ENCODE measurements at regions not wholly inside any gene's neighbourhood (a gene's known extent, or its start where the extent isn't known, plus 50 kb on each side); places are given as distances from the start of the nearest gene placed in this dataset.

DNA sequence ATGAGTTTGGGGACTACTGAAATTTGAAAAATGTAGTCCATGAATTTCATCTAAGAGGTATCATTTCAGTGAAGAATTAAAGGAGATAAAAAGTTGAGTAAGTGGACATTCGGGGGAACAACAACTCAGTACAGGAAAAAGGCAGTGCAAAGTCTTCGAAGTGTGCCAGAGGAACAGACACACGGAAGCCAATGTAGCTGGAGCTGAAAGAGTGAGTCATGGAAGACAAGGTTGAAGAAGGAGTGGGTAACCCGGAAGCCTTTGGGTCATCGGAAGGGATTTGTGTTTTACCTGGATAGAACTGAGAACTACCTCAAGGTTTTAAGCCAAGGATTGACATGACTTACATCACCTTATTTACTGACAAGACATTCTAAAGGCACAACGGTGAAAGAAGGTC, 733.4 kb downstream of the NCAM2 start:
- ATAC-seq (no peak), DNase-seq (no peak)
- Histone ChIP-seq H3K4me1 (no peaks in the 10 kb centered on the region), H3K27ac (no peak overlapping the region), H3K9me3 (peaks cover 0 to 7% (median 0%) of the 10 kb centered on the region in 12 donors), H3K4me3 (no peak overlapping the region), H3K27me3 (no peaks in the 10 kb centered on the region), H3K36me3 (no peaks in the 10 kb centered on the region)
- no peak for TF ChIP-seq CTCF (IDR thresholded peaks at IDR 0.05)
- intact Hi-C loops (cut with DNase I), result no loop called here
- 83 to 91% (median 85%) methylated on average over 6 of the region's 6 CpGs for WGBS, 4 donors

DNA sequence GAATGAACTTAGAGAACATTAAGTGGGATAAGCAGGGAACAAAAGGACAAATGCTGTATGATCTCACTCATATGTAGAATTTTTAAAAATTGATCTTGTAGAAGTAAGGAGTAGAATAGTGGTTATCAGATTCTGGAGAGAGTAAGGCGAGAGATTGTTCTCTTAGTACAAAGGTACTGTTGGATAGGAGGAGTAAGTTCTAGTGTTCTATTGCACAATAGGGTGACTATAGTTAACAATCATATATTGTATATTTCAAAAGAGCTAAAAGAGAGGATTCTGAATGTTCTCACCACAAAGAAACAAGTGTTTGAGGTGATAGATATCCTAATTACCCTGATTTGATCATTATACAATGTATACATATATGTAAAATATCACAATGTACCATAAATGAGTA, 735.9 kb downstream of the NCAM2 start:
- Histone ChIP-seq H3K27me3 (no peaks in the 10 kb centered on the region), H3K4me3 (no peak overlapping the region), H3K4me1 (no peaks in the 10 kb centered on the region), H3K9me3 (peaks cover 0 to 3% (median 0%) of the 10 kb centered on the region in 12 donors), H3K27ac (no peak overlapping the region), H3K36me3 (no peaks in the 10 kb centered on the region)
- intact Hi-C loops (cut with DNase I), result no loop called here
- ATAC-seq (no peak), DNase-seq (no peak)
- 80 to 88% (median 83%) methylated on average over 1 of the region's 1 CpG for WGBS, 4 donors
- TF ChIP-seq POLR2A (IDR thresholded peaks at IDR 0.05) (no peak), CTCF (IDR thresholded peaks at IDR 0.05) (no peak)

- peaks cover 0 to 3% (median 0%) of the 10 kb centered on the region in 12 donors for H3K9me3 ChIP-seq
- intact Hi-C loops (cut with DNase I), result no loop called here
- no peak overlapping the region for H3K4me3 ChIP-seq
- no peak for ATAC-seq
- DNase-seq, result no peak
- no peak for TF ChIP-seq POLR2A (IDR thresholded peaks at IDR 0.05)
- TF ChIP-seq CTCF (IDR thresholded peaks at IDR 0.05), result no peak
- 64 to 79% (median 78%) methylated on average over 7 of the region's 7 CpGs for WGBS, 4 donors
- no peaks in the 10 kb centered on the region for H3K36me3 ChIP-seq
- H3K27me3 ChIP-seq, result no peaks in the 10 kb centered on the region
- no peaks in the 10 kb centered on the region for H3K4me1 ChIP-seq
- no peak overlapping the region for H3K27ac ChIP-seq
Observed at GRCh38 chr21:21737186-21737585, 739.0 kb downstream of the NCAM2 start.

- intact Hi-C loops (cut with DNase I), result no loop called here
- H3K36me3 ChIP-seq, result no peaks in the 10 kb centered on the region
- H3K27ac ChIP-seq, result no peak overlapping the region
- no peaks in the 10 kb centered on the region for H3K27me3 ChIP-seq
- no peak overlapping the region for H3K4me3 ChIP-seq
- H3K4me1 ChIP-seq, result no peaks in the 10 kb centered on the region
- no peak for ATAC-seq
- H3K9me3 ChIP-seq, result peaks cover 0 to 5% (median 0%) of the 10 kb centered on the region in 12 donors
- 68 to 73% (median 71%) methylated on average over 5 of the region's 5 CpGs for WGBS, 4 donors
- DNase-seq, result no peak
- no peak for TF ChIP-seq CTCF (IDR thresholded peaks at IDR 0.05)
- TF ChIP-seq POLR2A (IDR thresholded peaks at IDR 0.05), result no peak
Observed at GRCh38 chr21:21740207-21740606, 742.0 kb downstream of the NCAM2 start.
